NCI-H526 treated with DMSO at 0.1 percent for 48 hours (cell line): ENCODE measurements at regions not wholly inside any gene's neighbourhood (a gene's known extent, or its start where the extent isn't known, plus 50 kb on each side); places are given as distances from the start of the nearest gene placed in this dataset.
"Not testable (repeated sequence)": the region's sequence is repeated elsewhere in the genome, so short reads cannot be mapped to it uniquely, and the experiment has no call there.

ENCODE experiments used
- DNase-seq: peaks from one replicate; lab custom pipeline; 2025; lab: John Stamatoyannopoulos, UW

- no peak for DNase-seq
Observed at GRCh38 chr10:131532745-131533341, 221.3 kb upstream of the TCERG1L start.

- DNase-seq, result no peak
Observed at GRCh38 chr10:131533846-131534526, 222.5 kb upstream of the TCERG1L start.

GRCh38 chr10:131534836-131535235 lies 223.3 kb upstream of the TCERG1L start:
- DNase-seq, result no peak

GRCh38 chr10:131536676-131537075 lies 225.2 kb upstream of the TCERG1L start:
- DNase-seq, result no peak

GRCh38 chr10:131537281-131537680 lies 225.8 kb upstream of the TCERG1L start:
- DNase-seq, result no peak

GRCh38 chr10:131544495-131544894 lies 233.0 kb upstream of the TCERG1L start:
- no peak for DNase-seq

GRCh38 chr10:131546086-131546810 lies 234.7 kb upstream of the TCERG1L start:
- DNase-seq, result no peak

GRCh38 chr10:131547129-131547799 lies 235.7 kb upstream of the TCERG1L start:
- DNase-seq, result no peak

- no peak for DNase-seq
Observed at GRCh38 chr10:131548176-131548575, 236.7 kb upstream of the TCERG1L start.

- DNase-seq, result no peak
Observed at GRCh38 chr10:131549116-131549515, 237.6 kb upstream of the TCERG1L start.

GRCh38 chr10:131553121-131553520 lies 241.6 kb upstream of the TCERG1L start:
- DNase-seq, result no peak

GRCh38 chr10:131553581-131553980 lies 242.1 kb upstream of the TCERG1L start:
- no peak for DNase-seq

- DNase-seq, result no peak
Observed at GRCh38 chr10:131554821-131555220, 243.3 kb upstream of the TCERG1L start.

GRCh38 chr10:131555406-131555805 lies 243.9 kb upstream of the TCERG1L start:
- no peak for DNase-seq

GRCh38 chr10:131556061-131556896 lies 244.8 kb upstream of the TCERG1L start:
- DNase-seq, result no peak

GRCh38 chr10:131556897-131557495 lies 245.5 kb upstream of the TCERG1L start:
- DNase-seq, result peak; percentile 3

GRCh38 chr10:131557956-131558355 lies 246.4 kb upstream of the TCERG1L start:
- DNase-seq, result not testable (repeated sequence)

- no peak for DNase-seq
Observed at GRCh38 chr10:131559450-131559911, 248.0 kb upstream of the TCERG1L start.

- DNase-seq, result no peak
Observed at GRCh38 chr10:131560166-131560565, 248.6 kb upstream of the TCERG1L start.

- no peak for DNase-seq
Observed at GRCh38 chr10:131560706-131561355, 249.3 kb upstream of the TCERG1L start.

- DNase-seq, result no peak
Observed at GRCh38 chr10:131561897-131562296, 250.4 kb upstream of the TCERG1L start.
